ENCODE measurements at regions not wholly inside any gene's neighbourhood (a gene's known extent, or its start where the extent isn't known, plus 50 kb on each side); places are given as distances from the start of the nearest gene placed in this dataset.

DNA sequence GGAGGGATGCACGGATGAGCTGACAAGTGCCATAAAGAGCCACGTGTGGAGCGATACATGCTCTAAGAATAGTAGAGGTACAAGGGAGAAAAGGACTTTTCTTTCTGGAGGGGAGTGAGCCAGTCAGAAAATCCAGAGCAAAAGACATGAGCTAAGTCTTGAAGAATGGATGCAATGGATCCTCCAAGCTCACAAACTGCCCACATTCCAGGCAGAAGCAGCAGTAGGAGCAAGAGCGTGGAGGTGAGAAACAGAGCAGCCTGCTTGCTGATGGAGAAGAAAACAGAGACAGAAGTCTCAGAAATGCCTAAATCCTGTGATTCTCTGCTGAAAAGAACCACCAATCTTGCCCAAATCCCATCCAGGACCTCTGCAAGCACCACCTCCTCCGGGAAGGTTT, 78.2 kb upstream of the RALGPS2 start:
- Histone ChIP-seq H3K36me3 (ENCODE audit: control insufficient read depth in 2 of 2, insufficient read depth in 1 of 2, low read length in 2 of 2) (no peaks in the 10 kb centered on the region), H3K9me3 (ENCODE audit: control insufficient read depth, insufficient read depth, low read depth, low read length) (no peaks in the 10 kb centered on the region), H3K4me1 (ENCODE audit: control insufficient read depth, insufficient read depth, low read length) (peaks cover 5% of the 10 kb centered on the region), H3K27ac (ENCODE audit: extremely low read depth, low read depth, low read length) (no peak overlapping the region), H3K4me3 (ENCODE audit: low read depth, low read length) (no peak overlapping the region)
- CTCF ChIA-PET, result no interaction called here
- POLR2A ChIA-PET, result no interaction called here
- no peak for TF ChIP-seq SALL2 (tag by site-specific recombination; IDR thresholded peaks at IDR 0.05; ENCODE audit: borderline replicate concordance)
- no peak for TF ChIP-seq ZNF223 (tag by site-specific recombination; IDR thresholded peaks at IDR 0.05)
- no peak for TF ChIP-seq SETDB1 (IDR thresholded peaks at IDR 0.05; ENCODE audit: insufficient read length, low read length)
- no peak for TF ChIP-seq ZNF837 (tag by site-specific recombination; IDR thresholded peaks at IDR 0.05)
- no peak for TF ChIP-seq ZBTB8A (tag by site-specific recombination; IDR thresholded peaks at IDR 0.05)
- TF ChIP-seq ZNF175 (tag by site-specific recombination; IDR thresholded peaks at IDR 0.05), result no peak
- TF ChIP-seq ZBTB20 (tag by site-specific recombination; IDR thresholded peaks at IDR 0.05), result no peak

- Histone ChIP-seq H3K4me1 (ENCODE audit: control insufficient read depth, insufficient read depth, low read length) (peaks cover 5% of the 10 kb centered on the region), H3K27ac (ENCODE audit: extremely low read depth, low read depth, low read length) (no peak overlapping the region), H3K9me3 (ENCODE audit: control insufficient read depth, insufficient read depth, low read depth, low read length) (no peaks in the 10 kb centered on the region), H3K4me3 (ENCODE audit: low read depth, low read length) (no peak overlapping the region), H3K36me3 (ENCODE audit: control insufficient read depth in 2 of 2, insufficient read depth in 1 of 2, low read length in 2 of 2) (no peaks in the 10 kb centered on the region)
- ChIA-PET CTCF (interaction anchor here (0.6 kb wide), 1 partner anchor 67 kb away, joined by 3 read pairs; no protein-coding TSS in a partner anchor), POLR2A (no interaction called here)
- TF ChIP-seq ZNF211 (tag by site-specific recombination; IDR thresholded peaks at IDR 0.05; ENCODE audit: low read depth) (no peak), ZNF394 (tag by site-specific recombination; IDR thresholded peaks at IDR 0.05; ENCODE audit: borderline replicate concordance) (no peak), ZNF433 (tag by site-specific recombination; IDR thresholded peaks at IDR 0.05; ENCODE audit: low read depth) (no peak)
Measured at GRCh38 chr1:178648151-178648550, 76.9 kb upstream of the RALGPS2 start.

- H3K4me3 ChIP-seq (ENCODE audit: low read depth, low read length), result no peak overlapping the region
- no peaks in the 10 kb centered on the region for H3K4me1 ChIP-seq (ENCODE audit: control insufficient read depth, insufficient read depth, low read length)
- H3K27ac ChIP-seq (ENCODE audit: extremely low read depth, low read depth, low read length), result no peak overlapping the region
- TF ChIP-seq HOXA7 (CRISPR knock-in tag; IDR thresholded peaks at IDR 0.05; ENCODE audit: borderline replicate concordance), result no peak
- no peak for TF ChIP-seq KLF17 (tag by site-specific recombination; IDR thresholded peaks at IDR 0.05)
- TF ChIP-seq ZNF792 (tag by site-specific recombination; IDR thresholded peaks at IDR 0.05), result no peak
- TF ChIP-seq ZNF549 (tag by site-specific recombination; IDR thresholded peaks at IDR 0.05), result no peak
- no peak for TF ChIP-seq TRIM28 (IDR thresholded peaks at IDR 0.05; ENCODE audit: borderline replicate concordance, low read length)
- no peak for TF ChIP-seq ZSCAN30 (tag by site-specific recombination; IDR thresholded peaks at IDR 0.05)
- TF ChIP-seq ZNF785 (tag by site-specific recombination; IDR thresholded peaks at IDR 0.05), result no peak
- TF ChIP-seq ZNF155 (tag by site-specific recombination; IDR thresholded peaks at IDR 0.05), result no peak
- no peak for TF ChIP-seq ZNF174 (tag by site-specific recombination; IDR thresholded peaks at IDR 0.05)
- no peak for TF ChIP-seq ZFP37 (tag by site-specific recombination; IDR thresholded peaks at IDR 0.05)
- H3K9me3 ChIP-seq (ENCODE audit: control insufficient read depth, insufficient read depth, low read depth, low read length), result no peaks in the 10 kb centered on the region
- CTCF ChIA-PET, result interaction anchor here (0.5 to 1.2 kb wide), 2 partner anchors 10 to 107 kb away, joined by 3 to 4 read pairs; no protein-coding TSS in a partner anchor
- POLR2A ChIA-PET, result no interaction called here
- no peaks in the 10 kb centered on the region for H3K36me3 ChIP-seq (ENCODE audit: control insufficient read depth in 2 of 2, insufficient read depth in 1 of 2, low read length in 2 of 2)
Measured at GRCh38 chr1:178649582-178650350, 75.3 kb upstream of the RALGPS2 start.

Measured in HEK293 (cell line).